HCT116 (cell line): ENCODE measurements at regions not wholly inside any gene's neighbourhood (a gene's known extent, or its start where the extent isn't known, plus 50 kb on each side); places are given as distances from the start of the nearest gene placed in this dataset.
A peak's percentile ranks its signal among the peaks of the same experiment; 100 is the strongest.

Experiments used
- ATAC-seq: fragments of 200-7000 bp; cut with Tn5 transposase; 2 replicates; pipeline ENCODE4 v1.9.1; 2020; ENCODE audit warnings: mild to moderate bottlenecking, moderate library complexity
- BruUV-seq: library from RNA; stranded (reverse); fragments of 400-500 nt; replicated peaks from 2 replicates; lab custom pipeline; 2021; lab: Mats Ljungman, UMichigan
- CTCF ChIA-PET: fragments of 300-600 bp; sonication (Branson Sonifier 250); formaldehyde crosslinking; loops from one replicate; lab custom pipeline; 2021; ENCODE audit warnings: antibody characterized with exemption; lab: Charles Lee
- POLR2A ChIA-PET: fragments of 300-600, 350-600 bp; sonication (Branson Sonifier 250); formaldehyde crosslinking; loops from one replicate; lab custom pipeline; 2021; ENCODE audit warnings: antibody characterized with exemption; lab: Charles Lee
- RAD21 ChIA-PET, 2 experiments: fragments of 300-600 bp; sonication (Branson Sonifier 250); formaldehyde crosslinking; loops; one replicate each; lab custom pipeline; 2023; ENCODE audit warnings: low total read pairs in 2 of 2; ENCODE audit not compliant: uncharacterized antibody in 2 of 2, unreplicated experiment in 2 of 2, low non-redundant PET in 1 of 2; lab: Charles Lee
- DNase-seq: peaks from one replicate; pipeline ENCODE4 v3.0.0-alpha.2; 2010; ENCODE audit warnings: low read depth, low spot score
- H2AFZ ChIP-seq: fragments of 200-600 bp; shearing (Covaris generic), sonication (generic); 2 replicates; pipeline ENCODE4 v1.6.1; 2017; ENCODE audit warnings: low read depth, mixed run types, mixed read lengths, antibody characterized with exemption, low read length; ENCODE audit not compliant: poor library complexity, severe bottlenecking
- H3K27ac ChIP-seq: 2 replicates; pipeline ENCODE4 v1.5.1; 2012; ENCODE audit warnings: low read depth, low read length
- H3K27me3 ChIP-seq: fragments of 200-600 bp; sonication (generic); 2 replicates; pipeline ENCODE4 v1.6.1; 2016; ENCODE audit warnings: mixed run types, low read length, mixed read lengths; ENCODE audit not compliant: insufficient read depth
- H3K36me3 ChIP-seq, 2 experiments: fragments of 200-500 bp in 1 of 2; fragments of 200-600 bp in 1 of 2; sonication (Bioruptor generic) in 1 of 2; sonication (generic) in 1 of 2; 2 replicates each; pipeline versions ENCODE4 v1.5.1 to v1.6.1; 2014 to 2016; ENCODE audit warnings: low read length in 2 of 2, inconsistent platforms in 1 of 2, mixed read lengths in 1 of 2, mixed run types in 1 of 2; ENCODE audit not compliant: insufficient read depth in 2 of 2, control insufficient read depth in 1 of 2
- H3K4me1 ChIP-seq, 2 experiments: fragments of 200-600 bp in 1 of 2; sonication (generic) in 1 of 2; 2 replicates each; pipeline versions ENCODE4 v1.5.1 to v1.6.1; 2012 to 2017; ENCODE audit warnings: low read length in 2 of 2, inconsistent platforms in 1 of 2, mild to moderate bottlenecking in 1 of 2, mixed read lengths in 1 of 2, mixed run types in 1 of 2, moderate library complexity in 1 of 2; ENCODE audit not compliant: insufficient read depth in 2 of 2, control insufficient read depth in 1 of 2
- H3K4me2 ChIP-seq: fragments of 200-600 bp; sonication (generic); 2 replicates; pipeline ENCODE4 v1.6.1; 2017; ENCODE audit warnings: mixed run types, low read length, mixed read lengths
- H3K4me3 ChIP-seq, 2 experiments: fragments of 200-600 bp in 1 of 2; sonication (generic) in 1 of 2; replicated peaks in 1 of 2; 2 replicates each; pipeline ENCODE4 v1.5.1; 2011 to 2016; ENCODE audit warnings: low read length in 2 of 2, control low read depth in 1 of 2, low read depth in 1 of 2, mild to moderate bottlenecking in 1 of 2, mixed read lengths in 1 of 2, mixed run types in 1 of 2
- H3K79me2 ChIP-seq: fragments of 200-600 bp; sonication (generic); 2 replicates; pipeline ENCODE4 v1.6.1; 2017; ENCODE audit warnings: mild to moderate bottlenecking, mixed run types, low read length, moderate library complexity, mixed read lengths; ENCODE audit not compliant: insufficient read depth
- H3K9ac ChIP-seq: fragments of 200-600 bp; sonication (generic); 2 replicates; pipeline ENCODE4 v1.6.1; 2016; ENCODE audit warnings: low read length, mixed read lengths
- H3K9me2 ChIP-seq: fragments of 200-600 bp; sonication (generic), shearing (Covaris generic); 2 replicates; pipeline ENCODE4 v1.6.1; 2017; ENCODE audit warnings: mixed run types, mild to moderate bottlenecking, moderate library complexity; ENCODE audit not compliant: insufficient read depth
- H3K9me3 ChIP-seq, 2 experiments: fragments of 200-500 bp in 1 of 2; fragments of 200-600 bp in 1 of 2; sonication (Bioruptor generic) in 1 of 2; sonication (generic) in 1 of 2; 2 replicates each; pipeline ENCODE4 v1.6.1; 2014 to 2017; ENCODE audit warnings: low read length in 2 of 2, mixed read lengths in 2 of 2, inconsistent platforms in 1 of 2, low read depth in 1 of 2, mild to moderate bottlenecking in 1 of 2, mixed run types in 1 of 2, moderate library complexity in 1 of 2; ENCODE audit not compliant: control insufficient read depth in 1 of 2, insufficient read depth in 1 of 2
- H4K20me1 ChIP-seq: fragments of 200-600 bp; sonication (generic), shearing (Covaris generic); 2 replicates; pipeline ENCODE4 v1.6.1; 2017; ENCODE audit warnings: mixed run types, mild to moderate bottlenecking, moderate library complexity; ENCODE audit not compliant: insufficient read depth
- RAD21 ChIP-seq: IDR thresholded peaks from 2 replicates; pipeline ENCODE4 v1.6.1; 2012; ENCODE audit warnings: low read depth, mild to moderate bottlenecking
- intact Hi-C: fragments of 100-400 bp; cut with micrococcal nuclease; formaldehyde crosslinking; loops from 2 replicates; pipeline ENCODE4 v1.10.0; 2022
- TF ChIP-seq, protein P1 (sequence below), 3 experiments: fragments of 200-600 bp in 1 of 3; sonication (generic) in 1 of 3; IDR thresholded peaks in 2 of 3; conservative IDR thresholded peaks in 1 of 3; 2 replicates each; pipeline ENCODE4 v1.5.1; 2012 to 2017; ENCODE audit warnings: low read depth in 2 of 3, low read length in 2 of 3, antibody characterized with exemption in 1 of 3, borderline replicate concordance in 1 of 3, control low read depth in 1 of 3, mild to moderate bottlenecking in 1 of 3, mixed read lengths in 1 of 3, mixed run types in 1 of 3, moderate library complexity in 1 of 3; ENCODE audit not compliant: insufficient read depth in 1 of 3
- TF ChIP-seq, protein P2 (sequence below): IDR thresholded peaks from 2 replicates; pipeline ENCODE4 v1.6.1; 2012; ENCODE audit warnings: low read depth

DNA sequence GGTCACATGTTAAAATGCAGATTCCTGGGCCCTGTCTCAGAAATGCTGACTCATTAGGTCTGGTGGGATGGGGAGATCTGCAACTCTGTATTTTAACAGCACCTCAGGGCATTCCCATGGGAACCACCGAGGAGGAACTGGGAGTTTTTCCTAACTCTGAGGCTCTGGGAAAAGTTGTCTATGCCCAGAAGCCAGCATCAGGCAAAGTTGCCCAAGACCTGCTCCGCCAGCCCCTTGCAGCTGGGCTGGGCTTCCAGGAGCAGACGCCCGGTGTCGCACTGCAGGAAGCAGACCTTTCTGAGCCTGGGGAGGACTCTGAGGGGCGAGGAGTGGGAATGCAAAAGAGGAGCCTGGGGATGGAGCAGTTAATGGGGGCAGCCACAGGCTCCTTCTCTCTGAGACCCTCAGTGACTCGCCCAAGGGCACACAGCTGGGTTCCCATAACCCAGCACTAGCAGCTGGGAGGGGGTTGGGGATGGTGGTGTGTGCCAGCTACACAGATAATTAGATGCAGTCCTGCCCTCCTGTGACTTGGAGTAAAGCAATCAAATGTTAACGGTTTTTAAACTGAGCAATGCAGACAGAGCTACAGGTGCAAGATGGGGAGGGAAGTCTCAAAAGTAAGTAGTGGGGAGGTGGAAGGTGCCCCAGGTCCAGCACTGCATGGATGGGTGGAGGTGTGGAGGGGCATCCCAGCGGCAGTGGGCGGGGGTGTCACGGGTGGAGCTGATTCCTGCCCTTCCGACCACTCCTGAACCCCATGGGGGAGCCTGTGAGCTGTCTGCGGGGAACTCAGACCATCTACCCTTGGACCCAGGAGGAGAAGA lies 100.4 kb downstream of the LSM3 start:
- Histone ChIP-seq H3K4me3 (no peak overlapping the region), H3K9me2 (no peaks in the 10 kb centered on the region), H3K9me3 (no peaks in the 10 kb centered on the region), H3K27me3 (no peaks in the 10 kb centered on the region), H3K27ac (no peak overlapping the region), H3K4me2 (no peak overlapping the region), H3K79me2 (no peaks in the 10 kb centered on the region), H2AFZ (no peak overlapping the region)
- intact Hi-C loops = no loop called here
- DNase-seq (no peak), ATAC-seq (no peak)
- POLR2A ChIA-PET = interaction anchor here (0.6 kb wide), 1 partner anchor 1643 kb away, joined by 3 read pairs; no protein-coding TSS in a partner anchor
- TF ChIP-seq, protein P1, sequence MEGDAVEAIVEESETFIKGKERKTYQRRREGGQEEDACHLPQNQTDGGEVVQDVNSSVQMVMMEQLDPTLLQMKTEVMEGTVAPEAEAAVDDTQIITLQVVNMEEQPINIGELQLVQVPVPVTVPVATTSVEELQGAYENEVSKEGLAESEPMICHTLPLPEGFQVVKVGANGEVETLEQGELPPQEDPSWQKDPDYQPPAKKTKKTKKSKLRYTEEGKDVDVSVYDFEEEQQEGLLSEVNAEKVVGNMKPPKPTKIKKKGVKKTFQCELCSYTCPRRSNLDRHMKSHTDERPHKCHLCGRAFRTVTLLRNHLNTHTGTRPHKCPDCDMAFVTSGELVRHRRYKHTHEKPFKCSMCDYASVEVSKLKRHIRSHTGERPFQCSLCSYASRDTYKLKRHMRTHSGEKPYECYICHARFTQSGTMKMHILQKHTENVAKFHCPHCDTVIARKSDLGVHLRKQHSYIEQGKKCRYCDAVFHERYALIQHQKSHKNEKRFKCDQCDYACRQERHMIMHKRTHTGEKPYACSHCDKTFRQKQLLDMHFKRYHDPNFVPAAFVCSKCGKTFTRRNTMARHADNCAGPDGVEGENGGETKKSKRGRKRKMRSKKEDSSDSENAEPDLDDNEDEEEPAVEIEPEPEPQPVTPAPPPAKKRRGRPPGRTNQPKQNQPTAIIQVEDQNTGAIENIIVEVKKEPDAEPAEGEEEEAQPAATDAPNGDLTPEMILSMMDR (IDR thresholded peaks at IDR 0.05 in 2 of 3, conservative IDR thresholded peaks at IDR 0.05 in 1 of 3; ENCODE audit: borderline replicate concordance in 1 of 3, insufficient read depth in 1 of 3, low read depth in 2 of 3, low read length in 2 of 3) = 0 out of 6 replicates have a peak, but pooled peaks of 1 of the 3 experiments have one; percentile 10
- TF ChIP-seq, protein P2, sequence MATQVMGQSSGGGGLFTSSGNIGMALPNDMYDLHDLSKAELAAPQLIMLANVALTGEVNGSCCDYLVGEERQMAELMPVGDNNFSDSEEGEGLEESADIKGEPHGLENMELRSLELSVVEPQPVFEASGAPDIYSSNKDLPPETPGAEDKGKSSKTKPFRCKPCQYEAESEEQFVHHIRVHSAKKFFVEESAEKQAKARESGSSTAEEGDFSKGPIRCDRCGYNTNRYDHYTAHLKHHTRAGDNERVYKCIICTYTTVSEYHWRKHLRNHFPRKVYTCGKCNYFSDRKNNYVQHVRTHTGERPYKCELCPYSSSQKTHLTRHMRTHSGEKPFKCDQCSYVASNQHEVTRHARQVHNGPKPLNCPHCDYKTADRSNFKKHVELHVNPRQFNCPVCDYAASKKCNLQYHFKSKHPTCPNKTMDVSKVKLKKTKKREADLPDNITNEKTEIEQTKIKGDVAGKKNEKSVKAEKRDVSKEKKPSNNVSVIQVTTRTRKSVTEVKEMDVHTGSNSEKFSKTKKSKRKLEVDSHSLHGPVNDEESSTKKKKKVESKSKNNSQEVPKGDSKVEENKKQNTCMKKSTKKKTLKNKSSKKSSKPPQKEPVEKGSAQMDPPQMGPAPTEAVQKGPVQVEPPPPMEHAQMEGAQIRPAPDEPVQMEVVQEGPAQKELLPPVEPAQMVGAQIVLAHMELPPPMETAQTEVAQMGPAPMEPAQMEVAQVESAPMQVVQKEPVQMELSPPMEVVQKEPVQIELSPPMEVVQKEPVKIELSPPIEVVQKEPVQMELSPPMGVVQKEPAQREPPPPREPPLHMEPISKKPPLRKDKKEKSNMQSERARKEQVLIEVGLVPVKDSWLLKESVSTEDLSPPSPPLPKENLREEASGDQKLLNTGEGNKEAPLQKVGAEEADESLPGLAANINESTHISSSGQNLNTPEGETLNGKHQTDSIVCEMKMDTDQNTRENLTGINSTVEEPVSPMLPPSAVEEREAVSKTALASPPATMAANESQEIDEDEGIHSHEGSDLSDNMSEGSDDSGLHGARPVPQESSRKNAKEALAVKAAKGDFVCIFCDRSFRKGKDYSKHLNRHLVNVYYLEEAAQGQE = no peak
- peak; percentile 19; the same call in 1 of the 2 replicates for TF ChIP-seq RAD21
- TF ChIP-seq, all 23 proteins: peak for 2
- no TSS peak for BruUV-seq
- ChIA-PET RAD21 (no interaction called here), CTCF (no interaction called here)
- no peaks in the 10 kb centered on the region for H3K36me3 ChIP-seq
- no peak overlapping the region for H3K9ac ChIP-seq
- no peaks in the 10 kb centered on the region for H4K20me1 ChIP-seq
- peaks cover 0 to 9% of the 10 kb centered on the region in 2 experiments; a peak in 1 of 4 replicates for H3K4me1 ChIP-seq
